Superior temporal gyrus (tissue), 1 donor: ENCODE measurements at regions not wholly inside any gene's neighbourhood (a gene's known extent, or its start where the extent isn't known, plus 50 kb on each side); places are given as distances from the start of the nearest gene placed in this dataset.
"Not testable (repeated sequence)": the region's sequence is repeated elsewhere in the genome, so short reads cannot be mapped to it uniquely, and the experiment has no call there.

Experiments used
- DNase-seq: peaks from one replicate; pipeline ENCODE4 v3.0.0-alpha.2; 2016; ENCODE audit errors: extremely low spot score

DNA sequence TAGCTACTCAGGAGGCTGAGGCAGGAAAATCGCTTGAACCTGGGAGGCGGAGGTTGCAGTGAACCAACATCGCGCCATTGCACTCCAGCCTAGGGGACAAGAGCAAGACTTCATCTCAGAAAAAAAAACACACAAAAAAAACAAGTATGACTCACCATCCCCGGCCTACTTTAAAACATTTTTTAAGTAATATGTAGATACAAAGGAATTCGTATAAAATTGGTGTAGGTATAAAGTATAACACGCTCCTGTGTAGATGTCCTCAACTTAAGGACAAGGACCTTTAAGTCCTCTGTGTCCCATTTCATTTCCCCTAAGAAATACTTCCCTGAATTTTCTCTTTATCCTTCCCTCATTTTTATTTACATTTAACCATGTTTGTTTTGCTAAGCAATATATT lies 73.4 kb upstream of the PKN2 start:
- no peak for DNase-seq

GRCh38 chr1:88612292-88612691 lies 71.8 kb upstream of the PKN2 start:
- no peak for DNase-seq

DNA sequence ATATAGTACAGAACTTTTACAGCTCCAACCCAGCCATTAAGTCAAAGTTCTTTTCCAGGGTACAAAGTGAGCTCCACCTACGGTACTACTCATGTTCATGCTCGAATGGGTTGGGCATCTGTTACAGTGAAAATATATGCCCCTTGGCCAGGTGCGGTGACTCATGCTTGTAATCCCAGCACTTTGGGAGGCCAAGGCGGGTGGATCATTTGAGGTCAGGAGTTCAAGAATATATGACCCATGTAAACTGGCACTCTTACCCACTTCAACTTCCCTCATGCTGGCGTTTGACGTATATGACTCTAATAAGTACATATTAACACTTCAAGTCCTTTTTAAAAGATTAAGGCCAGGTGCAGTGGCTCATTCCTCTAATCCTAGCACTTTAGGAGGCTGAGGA lies 71.3 kb upstream of the PKN2 start:
- DNase-seq = no peak

- no peak for DNase-seq
Observed at GRCh38 chr1:88618331-88618730, 65.7 kb upstream of the PKN2 start.

GRCh38 chr1:88623101-88623500 lies 61.0 kb upstream of the PKN2 start:
- DNase-seq = not testable (repeated sequence)
